ENCODE measurements at regions not wholly inside any gene's neighbourhood (a gene's known extent, or its start where the extent isn't known, plus 50 kb on each side); places are given as distances from the start of the nearest gene placed in this dataset.

DNA sequence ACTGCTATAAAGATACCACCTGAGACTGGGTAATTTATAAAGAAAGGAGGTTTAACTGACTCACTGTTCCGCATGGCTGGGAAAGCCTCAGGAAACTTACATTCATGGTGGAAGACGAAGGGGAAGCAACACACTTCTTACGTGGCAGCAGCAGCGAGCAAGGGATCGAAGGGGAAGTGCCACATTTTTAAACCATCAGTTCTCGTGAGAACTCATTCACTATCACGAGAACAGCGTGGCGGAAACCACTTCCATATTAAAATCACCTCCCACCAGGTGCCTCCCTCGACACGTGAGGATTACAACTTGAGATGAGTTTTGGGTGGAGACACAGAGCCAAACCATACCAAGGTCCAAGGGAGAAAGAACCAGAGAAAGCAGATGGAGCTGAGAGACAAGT, 454.3 kb upstream of the CDH11 start:
- TF ChIP-seq CTCF (IDR thresholded peaks at IDR 0.05) (no peak), POLR2A (IDR thresholded peaks at IDR 0.05; ENCODE audit: low read depth) (no peak), POLR2AphosphoS5 (IDR thresholded peaks at IDR 0.05) (no peak), EP300 (IDR thresholded peaks at IDR 0.05) (no peak)
